Ovary (tissue), 3 donors: ENCODE measurements at regions not wholly inside any gene's neighbourhood (a gene's known extent, or its start where the extent isn't known, plus 50 kb on each side); places are given as distances from the start of the nearest gene placed in this dataset.

Source experiments
- CTCF ChIP-seq, 3 donors: fragments of 450-650 bp in 2 of 3; fragments of 200-600 bp in 1 of 3; IDR thresholded peaks; one replicate each; pipeline versions ENCODE4 v1.5.1 to v1.8.0; 2016 to 2022; ENCODE audit warnings: antibody characterized with exemption in 3 of 3, mild to moderate bottlenecking in 1 of 3
- EP300 ChIP-seq: sonication (generic); formaldehyde crosslinking; IDR thresholded peaks from one replicate; pipeline ENCODE4 v1.6.1; 2017; ENCODE audit warnings: antibody characterized with exemption
- POLR2A ChIP-seq: fragments of 450-650 bp; IDR thresholded peaks from one replicate; pipeline ENCODE4 v1.6.1; 2017; ENCODE audit warnings: antibody characterized with exemption, mild to moderate bottlenecking, moderate library complexity
- donor health status: DM: no; HTN: no; CAD: no.

DNA sequence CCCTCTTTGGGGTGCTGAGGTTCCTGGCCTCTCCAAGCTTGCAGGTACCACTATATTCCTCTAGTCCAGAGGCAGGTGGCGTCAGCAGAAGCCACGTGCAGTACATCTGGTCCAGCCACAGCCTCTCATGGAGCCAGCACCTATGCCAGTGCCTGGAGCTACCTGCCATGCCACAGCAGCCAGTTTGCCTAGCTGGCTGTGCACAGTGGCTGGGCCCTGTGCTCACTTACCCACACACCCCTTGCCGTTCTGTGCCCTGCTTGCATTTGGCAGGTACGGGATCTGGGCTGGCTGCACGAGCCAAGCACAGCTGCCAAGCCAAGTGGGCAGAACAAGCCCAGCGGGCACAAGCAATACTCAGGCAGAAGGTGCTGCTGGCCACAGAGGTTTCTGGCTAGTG lies 601.1 kb downstream of the EPHA5 start:
- TF ChIP-seq CTCF (IDR thresholded peaks at IDR 0.05) (no peak), POLR2A (no peak), EP300 (no peak)
